B cell (primary cell): ENCODE measurements at regions not wholly inside any gene's neighbourhood (a gene's known extent, or its start where the extent isn't known, plus 50 kb on each side); places are given as distances from the start of the nearest gene placed in this dataset.

Source experiments
- ATAC-seq: fragments of 200-7000 bp; cut with Tn5 transposase; one replicate; pipeline ENCODE4 v1.10.0; 2021; ENCODE audit warnings: low read depth, mild to moderate bottlenecking, moderate number of reproducible peaks, moderate library complexity
- CTCF ChIA-PET: fragments of 350-600 bp; sonication (Branson Sonifier 250); formaldehyde crosslinking; loops from one replicate; lab custom pipeline; 2021; ENCODE audit warnings: antibody characterized with exemption, inconsistent platforms; lab: Charles Lee
- POLR2A ChIA-PET: fragments of 350-600 bp; sonication (Branson Sonifier 250); formaldehyde crosslinking; loops from one replicate; lab custom pipeline; 2021; ENCODE audit warnings: antibody characterized with exemption; lab: Charles Lee
- DNase-seq: peaks from one replicate; pipeline ENCODE4 v3.0.0; 2013
- H2AFZ ChIP-seq: 2 replicates; pipeline ENCODE4 v1.6.1; 2012; ENCODE audit warnings: mild to moderate bottlenecking, low read depth, low read length; ENCODE audit not compliant: insufficient read depth, poor library complexity, severe bottlenecking
- H3K27ac ChIP-seq, 2 donors: 1 replicate in 1 of 2; 2 replicates in 1 of 2; pipeline ENCODE4 v1.5.1; 2012 to 2013; ENCODE audit warnings: low read length in 2 of 2, mild to moderate bottlenecking in 2 of 2, moderate library complexity in 1 of 2
- H3K27me3 ChIP-seq, 4 experiments: fragments of 200-600 bp in 1 of 4; sonication (generic) in 1 of 4; replicated peaks in 1 of 4; 1 replicate in 2 of 4; 2 replicates in 2 of 4; pipeline versions ENCODE4 v1.6.1 to v1.7.0; 2013 to 2016; ENCODE audit warnings: low read length in 3 of 4, mild to moderate bottlenecking in 2 of 4, mixed read lengths in 1 of 4, moderate library complexity in 1 of 4; ENCODE audit not compliant: insufficient read depth in 4 of 4, control insufficient read depth in 3 of 4; ENCODE audit errors: control extremely low read depth in 1 of 4
- H3K36me3 ChIP-seq, 2 experiments: replicated peaks in 1 of 2; 1 replicate in 1 of 2; 2 replicates in 1 of 2; pipeline versions ENCODE4 v1.6.1 to v1.7.1; 2013; ENCODE audit warnings: low read length in 1 of 2; ENCODE audit not compliant: insufficient read depth in 2 of 2, control insufficient read depth in 1 of 2; ENCODE audit errors: control extremely low read depth in 1 of 2, extremely low read depth in 1 of 2
- H3K4me1 ChIP-seq, 2 donors: fragments of 200-600 bp in 1 of 2; sonication (generic) in 1 of 2; 1 replicate in 1 of 2; 2 replicates in 1 of 2; pipeline versions ENCODE4 v1.5.1 to v1.6.1; 2013 to 2017; ENCODE audit warnings: low read length in 2 of 2; ENCODE audit not compliant: control insufficient read depth in 2 of 2, insufficient read depth in 2 of 2
- H3K4me2 ChIP-seq: replicated peaks from 2 replicates; pipeline ENCODE3; 2012; ENCODE audit warnings: mild to moderate bottlenecking, low read depth, low read length; ENCODE audit not compliant: poor library complexity, severe bottlenecking
- H3K4me3 ChIP-seq, 5 experiments: fragments of 200-600 bp in 1 of 5; sonication (generic) in 1 of 5; 1 replicate in 3 of 5; 2 replicates in 2 of 5; pipeline versions ENCODE4 v1.5.1 to v1.7.0; 2011 to 2016; ENCODE audit warnings: low read length in 4 of 5, mild to moderate bottlenecking in 4 of 5, low read depth in 2 of 5, control low read depth in 1 of 5, moderate library complexity in 1 of 5; ENCODE audit not compliant: insufficient read depth in 1 of 5; ENCODE audit errors: control extremely low read depth in 1 of 5, extremely low read depth in 1 of 5
- H3K79me2 ChIP-seq: fragments of 200-600 bp; sonication (generic); one replicate; pipeline ENCODE4 v1.6.0; 2016; ENCODE audit warnings: low read length; ENCODE audit not compliant: control insufficient read depth, insufficient read depth
- H3K9ac ChIP-seq: fragments of 200-600 bp; sonication (generic); 2 replicates; pipeline ENCODE4 v1.6.1; 2017; ENCODE audit warnings: mild to moderate bottlenecking, low read length, moderate library complexity
- H3K9me3 ChIP-seq, 3 donors: one replicate each; pipeline versions ENCODE4 v1.6.1 to v1.7.1; 2013; ENCODE audit warnings: low read length in 2 of 3; ENCODE audit not compliant: control insufficient read depth in 2 of 3, insufficient read depth in 1 of 3; ENCODE audit errors: control extremely low read depth in 1 of 3
- H4K20me1 ChIP-seq: 2 replicates; pipeline ENCODE4 v1.6.0; 2012; ENCODE audit warnings: mild to moderate bottlenecking, low read length; ENCODE audit not compliant: insufficient read depth, control insufficient read depth, poor library complexity, severe bottlenecking
- H3K27ac Mint-ChIP-seq: one replicate; pipeline ENCODE4 v1.8.0; 2021; ENCODE audit warnings: mixed read lengths
- H3K27me3 Mint-ChIP-seq: one replicate; pipeline ENCODE4 v1.8.0; 2021; ENCODE audit warnings: mixed read lengths
- H3K4me1 Mint-ChIP-seq: one replicate; pipeline ENCODE4 v1.8.0; 2021; ENCODE audit warnings: mixed read lengths
- H3K4me3 Mint-ChIP-seq: one replicate; pipeline ENCODE4 v1.8.0; 2021; ENCODE audit warnings: mixed read lengths
- H3K9me3 Mint-ChIP-seq: one replicate; pipeline ENCODE4 v1.8.0; 2022; ENCODE audit warnings: mixed read lengths; ENCODE audit not compliant: insufficient read depth
- CTCF ChIP-seq: fragments of 200-600 bp; IDR thresholded peaks from one replicate; pipeline ENCODE4 v1.8.0; 2022; ENCODE audit warnings: antibody characterized with exemption, mild to moderate bottlenecking
- EZH2 ChIP-seq: IDR thresholded peaks from 2 replicates; pipeline ENCODE4 v1.6.1; 2012; ENCODE audit warnings: borderline replicate concordance, low read depth, mild to moderate bottlenecking, moderate library complexity, low read length; ENCODE audit not compliant: insufficient read depth, poor library complexity, severe bottlenecking
- intact Hi-C: fragments of 100-400 bp; cut with micrococcal nuclease; formaldehyde crosslinking; loops from one replicate; pipeline ENCODE4 v1.10.0; 2022

DNA sequence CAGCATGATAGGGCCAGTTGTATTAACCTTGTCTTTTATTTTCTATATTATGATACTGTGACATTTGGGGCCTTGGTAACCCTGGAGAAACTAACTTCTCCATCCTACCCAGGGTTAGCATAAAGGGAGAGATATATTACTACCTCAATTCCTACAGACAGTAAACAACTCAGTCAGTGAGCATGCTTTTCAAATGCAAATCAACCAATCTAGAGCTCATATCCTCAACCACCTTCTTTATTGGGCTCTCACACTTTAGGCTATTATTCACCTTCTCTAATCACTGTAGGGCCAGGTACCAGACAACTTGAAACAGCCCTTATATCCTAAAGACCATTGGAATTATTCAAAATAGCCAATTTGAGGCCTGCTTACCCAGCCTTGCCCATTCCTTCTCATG, 477.6 kb downstream of the PTPRC start:
- no peaks in the 10 kb centered on the region for H3K27me3 ChIP-seq
- H3K9ac ChIP-seq, result no peak overlapping the region
- no peaks in the 10 kb centered on the region for H3K36me3 ChIP-seq
- TF ChIP-seq CTCF (no peak), EZH2 (no peak)
- Mint-ChIP-seq H3K4me1 (peaks cover 7% of the 10 kb centered on the region), H3K27ac (no peak overlapping the region), H3K4me3 (no peak overlapping the region), H3K9me3 (peaks cover 2% of the 10 kb centered on the region), H3K27me3 (no peaks in the 10 kb centered on the region)
- no peak overlapping the region for H3K4me2 ChIP-seq
- H3K27ac ChIP-seq, result no peak overlapping the region
- H3K4me1 ChIP-seq, result peaks cover 3 to 6% of the 10 kb centered on the region in 2 donors
- ATAC-seq (no peak), DNase-seq (no peak)
- no peaks in the 10 kb centered on the region for H3K79me2 ChIP-seq
- H3K9me3 ChIP-seq, result peaks cover 0 to 8% (median 2%) of the 10 kb centered on the region in 3 donors
- POLR2A ChIA-PET, result no interaction called here
- intact Hi-C loops, result no loop called here
- no peaks in the 10 kb centered on the region for H4K20me1 ChIP-seq
- CTCF ChIA-PET, result no interaction called here
- H2AFZ ChIP-seq, result no peak overlapping the region
- no peak overlapping the region for H3K4me3 ChIP-seq

GRCh38 chr1:199121047-199121446, 482.2 kb downstream of the PTPRC start:
- Histone ChIP-seq H3K27ac (no peak overlapping the region), H3K4me2 (no peak overlapping the region), H3K9ac (no peak overlapping the region), H2AFZ (no peak overlapping the region), H3K27me3 (no peaks in the 10 kb centered on the region), H3K36me3 (no peaks in the 10 kb centered on the region), H3K79me2 (no peaks in the 10 kb centered on the region), H3K9me3 (no peaks in the 10 kb centered on the region), H4K20me1 (no peaks in the 10 kb centered on the region), H3K4me1 (no peaks in the 10 kb centered on the region), H3K4me3 (no peak overlapping the region)
- Mint-ChIP-seq H3K4me3 (no peak overlapping the region), H3K27me3 (no peaks in the 10 kb centered on the region), H3K4me1 (no peaks in the 10 kb centered on the region), H3K27ac (no peak overlapping the region), H3K9me3 (no peaks in the 10 kb centered on the region)
- ChIA-PET CTCF (interaction anchor here (3.4 kb wide), 1 partner anchor 8 kb away, joined by 12 read pairs; no protein-coding TSS in a partner anchor), POLR2A (no interaction called here)
- intact Hi-C loops, result no loop called here
- no peak for ATAC-seq
- no peak for DNase-seq
- no peak for TF ChIP-seq CTCF
- TF ChIP-seq EZH2, result no peak
